CD4-positive, CD25-positive, alpha-beta regulatory T cell (primary cell): ENCODE measurements at regions not wholly inside any gene's neighbourhood (a gene's known extent, or its start where the extent isn't known, plus 50 kb on each side); places are given as distances from the start of the nearest gene placed in this dataset.

ENCODE experiments used
- ATAC-seq, 2 donors: fragments of 150-1000 bp; cut with Tn5 transposase; one replicate each; pipeline ENCODE4 v1.10.0; 2021; ENCODE audit warnings: low read depth in 2 of 2, moderate number of reproducible peaks in 2 of 2, moderate library complexity in 1 of 2
- DNase-seq, 3 donors: peaks; one replicate each; pipeline versions ENCODE4 v3.0.0 to v3.0.0-alpha.2; 2012 to 2022; ENCODE audit warnings: mixed read lengths in 1 of 3
- H3K27ac ChIP-seq: one replicate; pipeline ENCODE4 v1.7.0; 2013; ENCODE audit warnings: mild to moderate bottlenecking, low read length; ENCODE audit not compliant: insufficient read depth, poor library complexity, severe bottlenecking
- H3K27me3 ChIP-seq: one replicate; pipeline ENCODE4 v1.7.0; 2013; ENCODE audit warnings: low read length; ENCODE audit not compliant: control insufficient read depth, insufficient read depth
- H3K36me3 ChIP-seq: one replicate; pipeline ENCODE4 v1.7.0; 2013; ENCODE audit warnings: mild to moderate bottlenecking, low read length, moderate library complexity; ENCODE audit not compliant: control insufficient read depth, insufficient read depth
- H3K4me1 ChIP-seq: 2 replicates; pipeline ENCODE4 v1.7.0; 2013; ENCODE audit warnings: mild to moderate bottlenecking, low read length; ENCODE audit not compliant: insufficient read depth, control insufficient read depth, poor library complexity, severe bottlenecking
- H3K4me3 ChIP-seq: one replicate; pipeline ENCODE4 v1.7.0; 2013; ENCODE audit warnings: low read depth, mild to moderate bottlenecking, low read length, moderate library complexity
- H3K9me3 ChIP-seq, 2 experiments: 1 replicate in 1 of 2; 2 replicates in 1 of 2; pipeline ENCODE4 v1.7.0; 2013; ENCODE audit warnings: low read length in 2 of 2, mild to moderate bottlenecking in 1 of 2, moderate library complexity in 1 of 2; ENCODE audit not compliant: control insufficient read depth in 2 of 2
- H3K27ac Mint-ChIP-seq, 3 donors: one replicate each; pipeline ENCODE4 v1.8.0; 2020 to 2022; ENCODE audit warnings: mild to moderate bottlenecking in 3 of 3, mixed read lengths in 3 of 3, moderate library complexity in 2 of 3
- H3K27me3 Mint-ChIP-seq: one replicate; pipeline ENCODE4 v1.8.0; 2022; ENCODE audit warnings: mild to moderate bottlenecking, mixed read lengths
- H3K36me3 Mint-ChIP-seq: one replicate; pipeline ENCODE4 v1.8.0; 2020; ENCODE audit warnings: mixed read lengths
- H3K4me1 Mint-ChIP-seq, 4 donors: one replicate each; pipeline ENCODE4 v1.8.0; 2020 to 2022; ENCODE audit warnings: mixed read lengths in 4 of 4, mild to moderate bottlenecking in 1 of 4
- H3K4me3 Mint-ChIP-seq, 4 donors: one replicate each; pipeline ENCODE4 v1.8.0; 2020 to 2022; ENCODE audit warnings: mild to moderate bottlenecking in 4 of 4, mixed read lengths in 4 of 4, moderate library complexity in 3 of 4
- H3K9me3 Mint-ChIP-seq, 7 donors: one replicate each; pipeline ENCODE4 v1.8.0; 2020 to 2022; ENCODE audit warnings: mixed read lengths in 7 of 7, mild to moderate bottlenecking in 3 of 7, moderate library complexity in 2 of 7

- H3K36me3 Mint-ChIP-seq: no peaks in the 10 kb centered on the region
- ATAC-seq (no peak), DNase-seq (no peak)
- no peaks in the 10 kb centered on the region for H3K27me3 ChIP-seq
- H3K4me3 Mint-ChIP-seq: no peak overlapping the region
- no peak overlapping the region for H3K27ac Mint-ChIP-seq
- peaks cover 0 to 17% (median 2%) of the 10 kb centered on the region in 7 donors for H3K9me3 Mint-ChIP-seq
- no peak overlapping the region for H3K27ac ChIP-seq
- no peaks in the 10 kb centered on the region for H3K27me3 Mint-ChIP-seq
- H3K4me1 Mint-ChIP-seq: no peaks in the 10 kb centered on the region
- no peak overlapping the region for H3K4me3 ChIP-seq
- H3K36me3 ChIP-seq: no peaks in the 10 kb centered on the region
- H3K9me3 ChIP-seq: no peaks in the 10 kb centered on the region
- no peaks in the 10 kb centered on the region for H3K4me1 ChIP-seq
These were observed 579.7 kb downstream of the PLA2G4A start for GRCh38 chr1:187408212-187409004.

DNA sequence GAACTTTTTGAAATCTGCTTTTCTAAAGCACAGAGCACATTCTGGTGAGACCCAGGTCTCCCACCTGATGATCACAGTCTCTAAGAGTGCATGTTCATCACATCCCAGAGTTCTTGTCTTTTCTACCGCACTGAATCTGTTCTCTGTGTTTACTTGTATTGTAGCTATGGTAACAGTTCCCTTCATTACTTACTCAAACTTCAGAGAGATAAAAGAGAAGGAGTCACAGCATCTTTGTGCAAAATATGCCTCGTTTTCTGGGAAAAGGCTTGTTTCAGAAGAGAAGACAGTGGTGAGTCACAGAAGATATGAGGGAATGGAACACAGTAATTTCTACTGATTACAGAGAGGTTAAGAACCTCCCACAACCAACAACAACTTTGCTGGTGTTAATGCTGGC, 580.6 kb downstream of the PLA2G4A start:
- Mint-ChIP-seq H3K27ac (no peak overlapping the region), H3K4me3 (no peak overlapping the region), H3K4me1 (no peaks in the 10 kb centered on the region), H3K27me3 (no peaks in the 10 kb centered on the region), H3K9me3 (peaks cover 0 to 17% (median 2%) of the 10 kb centered on the region in 7 donors), H3K36me3 (no peaks in the 10 kb centered on the region)
- DNase-seq: no peak
- Histone ChIP-seq H3K27me3 (no peaks in the 10 kb centered on the region), H3K4me3 (no peak overlapping the region), H3K4me1 (no peaks in the 10 kb centered on the region), H3K27ac (no peak overlapping the region), H3K9me3 (no peaks in the 10 kb centered on the region), H3K36me3 (no peaks in the 10 kb centered on the region)
- ATAC-seq: no peak

DNA sequence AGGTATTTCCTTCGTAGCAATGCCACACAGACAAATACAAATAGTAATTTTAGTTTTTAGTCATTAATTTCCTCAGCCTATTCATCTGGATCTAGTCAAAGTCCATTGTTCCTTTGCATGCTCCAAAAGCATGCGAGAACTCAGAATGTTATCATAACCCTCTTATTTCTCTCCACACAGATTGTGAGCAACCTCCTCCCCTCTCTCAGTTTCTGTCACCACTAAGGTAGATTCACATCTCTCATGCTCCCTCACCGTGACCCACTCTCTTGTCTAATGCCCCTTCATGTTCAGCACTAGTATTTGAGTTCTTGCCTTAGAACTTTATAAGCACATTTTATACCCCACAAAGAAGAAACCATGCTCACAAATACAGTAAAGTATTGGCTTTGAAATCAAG, 582.4 kb downstream of the PLA2G4A start:
- H3K4me3 ChIP-seq: no peak overlapping the region
- no peaks in the 10 kb centered on the region for H3K27me3 Mint-ChIP-seq

GRCh38 chr1:187413405-187414169, 584.8 kb downstream of the PLA2G4A start:
- Histone ChIP-seq H3K27me3 (no peaks in the 10 kb centered on the region), H3K36me3 (no peaks in the 10 kb centered on the region), H3K27ac (no peak overlapping the region), H3K4me1 (no peaks in the 10 kb centered on the region), H3K9me3 (no peaks in the 10 kb centered on the region), H3K4me3 (no peak overlapping the region)
- no peak for DNase-seq
- Mint-ChIP-seq H3K4me1 (no peaks in the 10 kb centered on the region), H3K27me3 (no peaks in the 10 kb centered on the region), H3K9me3 (peaks cover 0 to 8% (median 5%) of the 10 kb centered on the region in 7 donors), H3K4me3 (no peak overlapping the region), H3K36me3 (no peaks in the 10 kb centered on the region), H3K27ac (no peak overlapping the region)
- no peak for ATAC-seq

More for the DNA sequence above, 582.4 kb downstream of the PLA2G4A start:
- Mint-ChIP-seq H3K27ac (no peak overlapping the region), H3K4me3 (no peak overlapping the region), H3K4me1 (no peaks in the 10 kb centered on the region), H3K9me3 (peaks cover 0 to 12% (median 4%) of the 10 kb centered on the region in 7 donors), H3K36me3 (no peaks in the 10 kb centered on the region)
- Histone ChIP-seq H3K27ac (no peak overlapping the region), H3K27me3 (no peaks in the 10 kb centered on the region), H3K9me3 (no peaks in the 10 kb centered on the region), H3K36me3 (no peaks in the 10 kb centered on the region), H3K4me1 (no peaks in the 10 kb centered on the region)
- DNase-seq (no peak), ATAC-seq (no peak)

DNA sequence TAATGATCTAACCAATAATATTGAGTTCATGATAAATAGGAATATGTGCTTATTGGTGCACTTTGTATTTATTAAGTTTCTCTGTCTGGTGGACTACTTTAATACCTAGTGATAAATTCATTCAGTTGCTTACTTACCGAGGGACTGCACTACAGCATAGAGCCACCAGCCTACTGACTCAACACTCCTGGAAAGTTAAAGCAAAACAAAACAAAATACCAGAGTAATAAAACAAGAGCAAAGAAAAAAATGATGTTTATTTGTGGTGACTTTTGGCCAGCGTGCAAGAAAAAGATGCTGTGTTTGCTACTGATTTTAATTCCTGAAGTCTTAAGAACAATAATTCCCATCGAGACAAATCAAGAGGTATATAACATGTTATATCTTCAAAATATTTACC, 586.3 kb downstream of the PLA2G4A start:
- Mint-ChIP-seq H3K4me1 (no peaks in the 10 kb centered on the region), H3K9me3 (peaks cover 0 to 8% (median 5%) of the 10 kb centered on the region in 7 donors), H3K4me3 (no peak overlapping the region), H3K36me3 (no peaks in the 10 kb centered on the region), H3K27ac (no peak overlapping the region), H3K27me3 (no peaks in the 10 kb centered on the region)
- H3K9me3 ChIP-seq: no peaks in the 10 kb centered on the region
- no peak overlapping the region for H3K4me3 ChIP-seq
- no peaks in the 10 kb centered on the region for H3K4me1 ChIP-seq
- H3K36me3 ChIP-seq: no peaks in the 10 kb centered on the region
- ATAC-seq (no peak), DNase-seq (no peak)
- H3K27ac ChIP-seq: no peak overlapping the region
- H3K27me3 ChIP-seq: no peaks in the 10 kb centered on the region

DNA sequence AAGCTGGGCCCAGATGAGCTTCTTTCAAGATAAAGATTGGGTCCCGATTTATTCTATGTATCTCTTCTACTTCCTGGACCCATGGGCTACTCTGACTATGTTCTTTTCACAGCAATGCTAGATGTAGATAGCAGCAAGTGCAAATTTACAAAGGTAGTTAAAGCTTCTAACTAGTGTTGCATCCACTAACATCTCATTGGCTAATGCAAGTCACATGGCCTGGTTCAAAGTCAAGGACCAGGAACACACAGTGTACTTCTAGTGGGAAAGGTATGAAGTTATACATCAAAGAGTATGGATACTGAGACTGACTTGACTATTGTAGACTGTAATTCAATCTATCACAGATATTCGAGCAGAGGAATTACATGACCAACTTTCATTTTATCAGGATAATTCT, 588.8 kb downstream of the PLA2G4A start:
- H3K36me3 ChIP-seq: no peaks in the 10 kb centered on the region
- H3K27ac ChIP-seq: no peak overlapping the region
- no peaks in the 10 kb centered on the region for H3K27me3 Mint-ChIP-seq
- H3K4me3 Mint-ChIP-seq: no peak overlapping the region
- no peak overlapping the region for H3K27ac Mint-ChIP-seq
- H3K36me3 Mint-ChIP-seq: no peaks in the 10 kb centered on the region
- no peaks in the 10 kb centered on the region for H3K4me1 ChIP-seq
- H3K9me3 ChIP-seq: no peaks in the 10 kb centered on the region
- H3K4me1 Mint-ChIP-seq: no peaks in the 10 kb centered on the region
- no peaks in the 10 kb centered on the region for H3K27me3 ChIP-seq
- ATAC-seq: no peak
- no peak overlapping the region for H3K4me3 ChIP-seq
- DNase-seq: no peak
- peaks cover 0 to 6% (median 1%) of the 10 kb centered on the region in 7 donors for H3K9me3 Mint-ChIP-seq

- no peaks in the 10 kb centered on the region for H3K4me1 ChIP-seq
- no peak overlapping the region for H3K27ac ChIP-seq
- no peaks in the 10 kb centered on the region for H3K27me3 ChIP-seq
- peaks cover 1 to 8% (median 3%) of the 10 kb centered on the region in 7 donors for H3K9me3 Mint-ChIP-seq
- no peaks in the 10 kb centered on the region for H3K36me3 ChIP-seq
- H3K4me3 ChIP-seq: no peak overlapping the region
- DNase-seq (no peak), ATAC-seq (no peak)
- H3K9me3 ChIP-seq: peaks cover 0 to 3% of the 10 kb centered on the region in 2 experiments
- no peak overlapping the region for H3K27ac Mint-ChIP-seq
- no peak overlapping the region for H3K4me3 Mint-ChIP-seq
- no peaks in the 10 kb centered on the region for H3K36me3 Mint-ChIP-seq
- no peaks in the 10 kb centered on the region for H3K27me3 Mint-ChIP-seq
- H3K4me1 Mint-ChIP-seq: no peaks in the 10 kb centered on the region
These were observed 604.8 kb downstream of the PLA2G4A start for GRCh38 chr1:187433598-187433997.
